ENCODE measurements at regions not wholly inside any gene's neighbourhood (a gene's known extent, or its start where the extent isn't known, plus 50 kb on each side); places are given as distances from the start of the nearest gene placed in this dataset.

GRCh38 chr14:62645649-62646048 is 399.6 kb downstream of the KCNH5 start:
- TF ChIP-seq, protein P1, sequence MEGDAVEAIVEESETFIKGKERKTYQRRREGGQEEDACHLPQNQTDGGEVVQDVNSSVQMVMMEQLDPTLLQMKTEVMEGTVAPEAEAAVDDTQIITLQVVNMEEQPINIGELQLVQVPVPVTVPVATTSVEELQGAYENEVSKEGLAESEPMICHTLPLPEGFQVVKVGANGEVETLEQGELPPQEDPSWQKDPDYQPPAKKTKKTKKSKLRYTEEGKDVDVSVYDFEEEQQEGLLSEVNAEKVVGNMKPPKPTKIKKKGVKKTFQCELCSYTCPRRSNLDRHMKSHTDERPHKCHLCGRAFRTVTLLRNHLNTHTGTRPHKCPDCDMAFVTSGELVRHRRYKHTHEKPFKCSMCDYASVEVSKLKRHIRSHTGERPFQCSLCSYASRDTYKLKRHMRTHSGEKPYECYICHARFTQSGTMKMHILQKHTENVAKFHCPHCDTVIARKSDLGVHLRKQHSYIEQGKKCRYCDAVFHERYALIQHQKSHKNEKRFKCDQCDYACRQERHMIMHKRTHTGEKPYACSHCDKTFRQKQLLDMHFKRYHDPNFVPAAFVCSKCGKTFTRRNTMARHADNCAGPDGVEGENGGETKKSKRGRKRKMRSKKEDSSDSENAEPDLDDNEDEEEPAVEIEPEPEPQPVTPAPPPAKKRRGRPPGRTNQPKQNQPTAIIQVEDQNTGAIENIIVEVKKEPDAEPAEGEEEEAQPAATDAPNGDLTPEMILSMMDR (IDR thresholded peaks at IDR 0.05 in 4 of 5, conservative IDR thresholded peaks at IDR 0.05 in 1 of 5): no peak
- no peak for TF ChIP-seq POLR2A (IDR thresholded peaks at IDR 0.05)
